ENCODE measurements at regions not wholly inside any gene's neighbourhood (a gene's known extent, or its start where the extent isn't known, plus 50 kb on each side); places are given as distances from the start of the nearest gene placed in this dataset.

- TF ChIP-seq CTCF (IDR thresholded peaks at IDR 0.05) (no peak), ZFX (IDR thresholded peaks at IDR 0.05; ENCODE audit: borderline replicate concordance) (no peak)
These were observed 359.3 kb upstream of the TNP1 start for GRCh38 chr2:217219164-217219520.
